SK-N-MC (cell line): ENCODE measurements at regions not wholly inside any gene's neighbourhood (a gene's known extent, or its start where the extent isn't known, plus 50 kb on each side); places are given as distances from the start of the nearest gene placed in this dataset.

Experiments used
- EZH2 ChIP-seq: fragments of 200-600 bp; sonication (generic); IDR thresholded peaks from one replicate; pipeline ENCODE4 v1.6.1; 2017; ENCODE audit warnings: antibody characterized with exemption
- FOXP2 ChIP-seq: optimal IDR thresholded peaks from 2 replicates; pipeline ENCODE3; 2011; ENCODE audit warnings: mild to moderate bottlenecking, moderate library complexity; ENCODE audit not compliant: insufficient read depth; ENCODE audit errors: extremely low read length, control extremely low read depth
- POLR2AphosphoS5 ChIP-seq: IDR thresholded peaks from 2 replicates; pipeline ENCODE4 v1.6.1; 2012; ENCODE audit warnings: mild to moderate bottlenecking, low read depth, low read length, borderline replicate concordance

DNA sequence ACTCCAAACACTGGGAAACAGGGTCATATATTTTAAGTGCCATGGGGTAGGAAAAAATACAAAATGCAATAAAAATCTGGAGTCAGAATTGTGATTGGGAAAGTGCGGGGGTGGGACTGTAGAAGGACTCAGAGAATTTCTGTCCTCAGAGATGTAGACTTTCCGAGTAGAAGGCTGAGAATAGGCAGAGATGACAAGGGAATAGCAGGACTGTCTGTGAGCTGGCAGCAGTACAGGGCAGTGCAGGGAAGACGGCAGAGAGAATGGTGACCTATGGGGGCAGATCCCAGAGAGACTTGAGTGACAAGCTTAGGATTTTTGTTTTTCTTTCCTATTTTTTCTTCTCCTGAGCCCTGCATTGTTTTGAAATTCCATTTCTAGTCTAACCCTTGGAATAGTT, 127.6 kb downstream of the SLC16A9 start:
- TF ChIP-seq EZH2 (no peak), POLR2AphosphoS5 (no peak), FOXP2 (no peak)
